Fibroblast of villous mesenchyme (primary cell): ENCODE measurements at regions not wholly inside any gene's neighbourhood (a gene's known extent, or its start where the extent isn't known, plus 50 kb on each side); places are given as distances from the start of the nearest gene placed in this dataset.

Experiments
- DNase-seq: peaks from one replicate; pipeline ENCODE4 v3.0.0-alpha.2; 2010; ENCODE audit warnings: low read depth
- H3K4me3 ChIP-seq: 2 replicates; pipeline ENCODE4 v1.5.1; 2011; ENCODE audit warnings: low read depth, mild to moderate bottlenecking, low read length
- TF ChIP-seq, protein P1 (sequence below): IDR thresholded peaks from 2 replicates; pipeline ENCODE4 v1.5.1; 2012; ENCODE audit warnings: low read depth, mild to moderate bottlenecking, low read length; ENCODE audit not compliant: insufficient read depth

- DNase-seq, result no peak
- H3K4me3 ChIP-seq, result no peak overlapping the region
- TF ChIP-seq, protein P1, sequence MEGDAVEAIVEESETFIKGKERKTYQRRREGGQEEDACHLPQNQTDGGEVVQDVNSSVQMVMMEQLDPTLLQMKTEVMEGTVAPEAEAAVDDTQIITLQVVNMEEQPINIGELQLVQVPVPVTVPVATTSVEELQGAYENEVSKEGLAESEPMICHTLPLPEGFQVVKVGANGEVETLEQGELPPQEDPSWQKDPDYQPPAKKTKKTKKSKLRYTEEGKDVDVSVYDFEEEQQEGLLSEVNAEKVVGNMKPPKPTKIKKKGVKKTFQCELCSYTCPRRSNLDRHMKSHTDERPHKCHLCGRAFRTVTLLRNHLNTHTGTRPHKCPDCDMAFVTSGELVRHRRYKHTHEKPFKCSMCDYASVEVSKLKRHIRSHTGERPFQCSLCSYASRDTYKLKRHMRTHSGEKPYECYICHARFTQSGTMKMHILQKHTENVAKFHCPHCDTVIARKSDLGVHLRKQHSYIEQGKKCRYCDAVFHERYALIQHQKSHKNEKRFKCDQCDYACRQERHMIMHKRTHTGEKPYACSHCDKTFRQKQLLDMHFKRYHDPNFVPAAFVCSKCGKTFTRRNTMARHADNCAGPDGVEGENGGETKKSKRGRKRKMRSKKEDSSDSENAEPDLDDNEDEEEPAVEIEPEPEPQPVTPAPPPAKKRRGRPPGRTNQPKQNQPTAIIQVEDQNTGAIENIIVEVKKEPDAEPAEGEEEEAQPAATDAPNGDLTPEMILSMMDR, result no peak
Observed at GRCh38 chr1:30273456-30273855, 449.9 kb downstream of the MATN1 start.

DNA sequence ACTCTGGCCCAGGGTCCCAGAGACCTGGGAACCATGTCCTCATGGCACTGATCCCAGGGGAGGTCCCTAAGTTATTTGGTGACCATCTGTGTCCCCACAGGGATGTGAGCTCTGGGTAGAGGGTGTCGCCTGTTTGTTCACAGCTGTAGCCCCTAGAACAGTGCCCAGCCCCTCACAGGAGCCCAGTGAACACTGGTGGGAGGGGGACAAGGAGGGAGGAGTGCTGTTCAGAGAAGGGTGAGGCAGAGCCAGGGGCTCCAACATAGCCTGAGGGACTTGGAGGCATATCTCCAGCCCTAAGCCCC lies 450.4 kb downstream of the MATN1 start:
- no peak for DNase-seq
- H3K4me3 ChIP-seq, result no peak overlapping the region
- TF ChIP-seq, protein P1, result no peak

DNA sequence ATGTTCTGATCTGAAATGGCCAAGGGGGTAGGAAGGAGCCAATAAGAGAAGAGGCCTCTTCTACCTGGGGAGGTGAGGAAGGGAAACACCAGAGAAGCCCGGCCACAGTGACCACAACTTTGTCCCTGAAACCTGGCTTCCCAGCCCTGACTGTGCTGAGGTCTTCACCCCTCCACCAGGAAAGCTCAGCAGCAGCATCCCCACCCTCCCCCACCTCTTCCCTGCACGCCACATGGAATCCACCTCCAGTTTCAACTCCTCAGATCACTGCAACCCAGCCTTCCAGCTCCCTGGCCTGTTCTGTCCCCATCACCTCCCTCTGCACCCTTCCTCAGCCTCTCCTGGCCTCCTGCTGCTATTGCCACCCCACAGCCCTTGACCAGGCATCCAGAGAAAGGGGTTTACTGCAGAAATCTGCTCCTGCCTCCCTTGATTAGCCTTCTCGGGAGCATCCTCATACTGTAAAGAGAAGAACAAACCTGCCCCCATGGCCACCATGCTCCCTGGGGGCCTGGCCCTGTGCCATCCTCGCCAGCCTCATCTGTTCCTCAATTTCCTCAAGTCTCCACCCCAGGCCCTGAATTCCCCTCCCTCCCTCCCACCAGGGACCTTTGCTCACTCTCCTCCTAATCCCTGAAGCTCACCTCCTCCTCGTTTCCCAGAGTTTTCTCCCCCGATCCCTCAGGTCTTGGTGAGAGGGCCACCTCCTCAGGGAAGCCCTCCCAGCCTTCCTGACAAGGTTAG lies 450.9 kb downstream of the MATN1 start:
- no peak for DNase-seq
- TF ChIP-seq, protein P1, result no peak
- H3K4me3 ChIP-seq, result no peak overlapping the region

- TF ChIP-seq, protein P1, result no peak
- no peak for DNase-seq
- H3K4me3 ChIP-seq, result no peak overlapping the region
Observed at GRCh38 chr1:30271401-30272276, 451.7 kb downstream of the MATN1 start.

- no peak overlapping the region for H3K4me3 ChIP-seq
- DNase-seq, result no peak
- TF ChIP-seq, protein P1, result no peak
Observed at GRCh38 chr1:30270461-30270860, 452.9 kb downstream of the MATN1 start.

- TF ChIP-seq, protein P1, result no peak
- H3K4me3 ChIP-seq, result no peak overlapping the region
- no peak for DNase-seq
Observed at GRCh38 chr1:30268923-30269666, 454.3 kb downstream of the MATN1 start.
